Activated T-cell treated with anti-CD3 and anti-CD28 coated beads, Interleukin-2, amount 50 U/mL, for 24 hours (primary cell): ENCODE measurements at regions not wholly inside any gene's neighbourhood (a gene's known extent, or its start where the extent isn't known, plus 50 kb on each side); places are given as distances from the start of the nearest gene placed in this dataset.
"Not testable (repeated sequence)": the region's sequence is repeated elsewhere in the genome, so short reads cannot be mapped to it uniquely, and the experiment has no call there.

Source experiments
- DNase-seq: peaks from one replicate; pipeline ENCODE4 v3.0.0-alpha.2; 2020
- H3K27ac Mint-ChIP-seq: 2 replicates; pipeline ENCODE4 v1.8.0; 2020; ENCODE audit warnings: mild to moderate bottlenecking, mixed read lengths
- H3K27me3 Mint-ChIP-seq: 2 replicates; pipeline ENCODE4 v1.8.0; 2020; ENCODE audit warnings: mixed read lengths
- H3K36me3 Mint-ChIP-seq: 2 replicates; pipeline ENCODE4 v1.8.0; 2020; ENCODE audit warnings: low read depth, mixed read lengths
- H3K4me1 Mint-ChIP-seq: 2 replicates; pipeline ENCODE4 v1.8.0; 2020; ENCODE audit warnings: low read depth, mixed read lengths
- H3K4me3 Mint-ChIP-seq: 2 replicates; pipeline ENCODE4 v1.8.0; 2020; ENCODE audit warnings: mild to moderate bottlenecking, moderate library complexity, mixed read lengths
- H3K9me3 Mint-ChIP-seq: 2 replicates; pipeline ENCODE4 v1.8.0; 2020; ENCODE audit warnings: mixed read lengths

DNA sequence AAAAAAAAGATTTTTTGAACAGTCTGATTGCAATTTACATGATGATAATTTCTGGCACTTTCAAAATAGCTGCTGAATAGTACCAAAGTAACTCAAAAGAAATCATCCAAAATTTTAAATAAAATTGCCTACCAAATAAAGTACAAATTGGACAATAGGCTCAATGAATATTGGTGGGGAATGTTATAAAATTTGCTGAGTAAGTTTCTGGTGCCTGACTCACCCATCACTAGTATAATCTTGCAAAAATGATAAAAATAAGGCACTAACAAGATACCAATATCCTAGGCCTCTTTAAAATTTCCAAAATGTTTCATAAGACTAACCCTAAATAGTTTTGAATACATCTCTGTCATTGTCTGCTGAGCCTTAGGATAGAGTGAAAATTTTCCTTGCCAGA, 145.3 kb upstream of the LRFN5 start:
- H3K27ac Mint-ChIP-seq, result no peak overlapping the region
- H3K36me3 Mint-ChIP-seq, result no peaks in the 10 kb centered on the region
- H3K9me3 Mint-ChIP-seq, result no peaks in the 10 kb centered on the region
- H3K4me3 Mint-ChIP-seq, result no peak overlapping the region
- H3K27me3 Mint-ChIP-seq, result no peaks in the 10 kb centered on the region
- no peaks in the 10 kb centered on the region for H3K4me1 Mint-ChIP-seq
- DNase-seq, result no peak

DNA sequence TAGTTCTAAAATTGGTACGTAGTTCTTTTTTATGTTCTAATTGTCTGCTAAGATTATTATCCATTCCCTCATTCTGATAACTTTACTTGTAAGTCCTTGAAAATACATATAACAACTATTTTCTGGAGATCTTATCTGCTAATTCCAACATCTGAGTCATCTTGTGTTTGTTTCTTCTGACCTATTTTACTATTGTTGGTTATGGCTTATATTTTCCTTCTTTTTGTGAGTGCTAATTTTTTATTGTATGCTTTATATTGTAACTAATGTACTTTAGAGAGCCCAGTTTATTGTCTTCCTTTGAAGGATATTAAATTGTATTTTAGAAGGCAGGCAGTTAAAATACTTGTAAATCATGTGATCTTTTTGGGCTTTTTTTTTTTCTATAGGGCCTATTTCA, 149.3 kb upstream of the LRFN5 start:
- H3K4me1 Mint-ChIP-seq, result no peaks in the 10 kb centered on the region
- H3K27ac Mint-ChIP-seq, result no peak overlapping the region
- DNase-seq, result no peak
- no peaks in the 10 kb centered on the region for H3K36me3 Mint-ChIP-seq
- no peaks in the 10 kb centered on the region for H3K9me3 Mint-ChIP-seq
- no peaks in the 10 kb centered on the region for H3K27me3 Mint-ChIP-seq
- no peak overlapping the region for H3K4me3 Mint-ChIP-seq

DNA sequence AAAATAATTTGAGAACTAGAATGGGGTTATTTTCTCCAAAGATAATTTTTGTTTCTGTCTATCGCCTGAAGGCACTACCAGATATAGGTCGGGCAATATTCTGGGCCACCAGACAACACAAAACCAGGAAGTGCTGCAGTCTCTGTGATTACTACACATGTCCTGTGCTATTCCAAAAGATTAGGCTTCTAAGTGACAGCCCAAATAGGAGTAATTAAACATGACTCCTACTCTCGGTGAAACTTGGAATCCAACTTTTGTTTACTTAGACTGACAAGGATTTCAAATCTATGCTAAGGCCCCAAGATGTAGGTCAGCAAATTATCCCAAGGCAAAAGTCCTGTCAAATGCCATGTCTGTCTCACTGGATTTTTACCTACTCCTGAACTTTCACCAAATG, 157.6 kb upstream of the LRFN5 start:
- no peaks in the 10 kb centered on the region for H3K27me3 Mint-ChIP-seq
- no peaks in the 10 kb centered on the region for H3K4me1 Mint-ChIP-seq
- no peak overlapping the region for H3K27ac Mint-ChIP-seq
- no peak for DNase-seq
- H3K9me3 Mint-ChIP-seq, result no peaks in the 10 kb centered on the region
- H3K36me3 Mint-ChIP-seq, result no peaks in the 10 kb centered on the region
- no peak overlapping the region for H3K4me3 Mint-ChIP-seq

DNA sequence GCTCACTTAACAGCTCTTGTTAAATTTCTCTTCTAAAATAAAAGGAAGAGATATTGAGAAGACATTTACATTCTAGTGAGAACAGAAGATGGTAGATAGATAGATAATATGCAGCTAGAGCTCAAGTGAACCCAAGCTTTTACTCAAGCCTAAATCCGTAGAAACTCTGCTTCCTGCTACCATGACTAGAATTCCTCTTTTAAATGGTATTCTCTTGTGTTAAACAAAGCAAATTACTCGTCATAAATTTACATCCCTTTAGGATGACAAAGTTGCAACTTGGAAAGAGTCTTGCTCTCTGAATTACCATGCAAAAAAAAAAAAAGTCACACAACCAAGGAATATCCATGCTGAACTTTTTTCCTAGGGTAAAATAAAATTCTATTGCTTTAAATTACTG, 160.7 kb upstream of the LRFN5 start:
- H3K4me3 Mint-ChIP-seq, result no peak overlapping the region
- no peak overlapping the region for H3K27ac Mint-ChIP-seq
- H3K36me3 Mint-ChIP-seq, result no peaks in the 10 kb centered on the region
- H3K9me3 Mint-ChIP-seq, result no peaks in the 10 kb centered on the region
- DNase-seq, result no peak
- H3K27me3 Mint-ChIP-seq, result no peaks in the 10 kb centered on the region
- H3K4me1 Mint-ChIP-seq, result no peaks in the 10 kb centered on the region

DNA sequence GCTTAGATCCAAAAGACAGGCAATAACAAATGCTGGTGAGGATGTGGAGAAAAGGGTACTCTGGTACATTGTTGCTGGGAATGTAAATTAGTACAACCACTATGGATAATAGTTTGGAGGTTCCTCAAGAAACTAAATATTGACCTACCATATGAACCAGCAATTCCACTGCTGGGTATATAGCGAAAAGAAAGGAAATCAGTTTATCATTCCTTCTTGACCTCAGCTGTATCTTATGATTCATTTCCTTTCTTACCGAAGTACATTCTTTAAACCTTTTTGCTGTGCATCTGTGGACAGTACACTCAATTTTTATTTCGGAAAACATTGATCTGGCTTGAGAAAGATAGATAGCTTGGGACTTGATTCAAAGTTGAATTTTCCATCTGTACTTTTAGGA, 183.2 kb upstream of the LRFN5 start:
- no peak for DNase-seq
- H3K9me3 Mint-ChIP-seq, result peaks cover 3% of the 10 kb centered on the region
- H3K36me3 Mint-ChIP-seq, result no peaks in the 10 kb centered on the region
- H3K27me3 Mint-ChIP-seq, result no peaks in the 10 kb centered on the region
- H3K4me1 Mint-ChIP-seq, result no peaks in the 10 kb centered on the region
- H3K4me3 Mint-ChIP-seq, result no peak overlapping the region
- no peak overlapping the region for H3K27ac Mint-ChIP-seq

DNA sequence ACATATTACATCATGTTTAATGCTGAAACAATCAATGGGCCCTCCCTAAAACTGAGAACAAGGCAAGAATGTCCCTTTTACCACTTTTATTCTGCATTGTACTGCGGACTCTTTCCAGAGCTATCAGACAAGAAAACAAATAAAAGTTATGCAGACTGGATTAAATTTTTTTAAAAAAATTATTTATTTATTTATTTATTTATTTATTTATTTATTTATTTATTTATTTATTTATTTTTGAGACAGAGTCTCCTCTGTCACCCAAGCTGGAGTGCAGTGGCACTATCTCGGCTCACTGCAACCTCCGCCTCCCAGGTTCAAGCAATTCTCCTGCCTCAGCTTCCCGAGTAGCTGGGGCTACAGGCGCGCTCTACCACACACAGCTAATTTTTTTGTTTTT, 185.4 kb upstream of the LRFN5 start:
- DNase-seq, H3K36me3 Mint-ChIP-seq, H3K9me3 Mint-ChIP-seq, H3K4me3 Mint-ChIP-seq, H3K27me3 Mint-ChIP-seq, H3K27ac Mint-ChIP-seq, H3K4me1 Mint-ChIP-seq: not testable (repeated sequence)

DNA sequence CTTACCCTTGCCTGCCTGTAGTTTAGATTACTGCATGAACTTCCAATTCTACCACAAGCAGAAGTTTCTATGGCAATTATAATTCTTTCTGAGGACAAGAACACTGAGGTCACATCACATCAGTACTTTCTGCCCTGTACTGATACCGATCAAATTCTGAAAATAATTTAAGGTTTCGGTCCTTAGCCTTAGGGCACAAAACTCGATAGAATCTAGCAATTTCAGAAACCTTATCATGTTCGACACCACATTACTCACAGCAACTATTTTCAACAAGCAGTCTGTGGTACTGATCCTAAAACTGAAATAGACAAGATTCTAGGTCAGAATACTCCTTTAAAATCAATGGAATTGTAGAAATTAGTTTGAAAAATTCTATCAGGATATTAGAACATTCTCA, 187.0 kb upstream of the LRFN5 start:
- H3K36me3 Mint-ChIP-seq, result no peaks in the 10 kb centered on the region
- DNase-seq, result no peak
- H3K4me3 Mint-ChIP-seq, result no peak overlapping the region
- no peak overlapping the region for H3K27ac Mint-ChIP-seq
- H3K4me1 Mint-ChIP-seq, result no peaks in the 10 kb centered on the region
- peaks cover 3% of the 10 kb centered on the region for H3K9me3 Mint-ChIP-seq
- no peaks in the 10 kb centered on the region for H3K27me3 Mint-ChIP-seq

DNA sequence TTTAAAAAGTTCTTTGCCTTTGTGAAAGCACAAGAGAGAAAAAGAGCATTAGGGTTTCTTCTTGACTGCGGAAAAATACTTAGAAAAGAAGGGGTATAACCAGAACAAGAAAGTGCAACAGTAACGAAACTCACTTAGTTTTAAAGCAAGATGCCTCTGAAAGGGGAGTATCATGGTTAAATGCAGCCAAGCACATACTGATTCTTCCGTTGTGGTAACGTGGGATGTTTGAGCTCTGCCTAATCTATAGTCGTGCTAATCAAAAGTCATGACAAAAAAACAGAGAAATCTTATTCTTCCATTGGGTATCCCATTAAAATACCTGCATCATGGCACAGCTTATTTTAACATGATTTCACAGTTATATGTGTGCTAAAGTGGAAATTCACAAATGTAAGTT, 187.8 kb upstream of the LRFN5 start:
- Mint-ChIP-seq H3K27me3 (no peaks in the 10 kb centered on the region), H3K4me1 (no peaks in the 10 kb centered on the region), H3K27ac (no peak overlapping the region), H3K4me3 (no peak overlapping the region), H3K9me3 (peaks cover 3% of the 10 kb centered on the region), H3K36me3 (no peaks in the 10 kb centered on the region)
- DNase-seq, result no peak

DNA sequence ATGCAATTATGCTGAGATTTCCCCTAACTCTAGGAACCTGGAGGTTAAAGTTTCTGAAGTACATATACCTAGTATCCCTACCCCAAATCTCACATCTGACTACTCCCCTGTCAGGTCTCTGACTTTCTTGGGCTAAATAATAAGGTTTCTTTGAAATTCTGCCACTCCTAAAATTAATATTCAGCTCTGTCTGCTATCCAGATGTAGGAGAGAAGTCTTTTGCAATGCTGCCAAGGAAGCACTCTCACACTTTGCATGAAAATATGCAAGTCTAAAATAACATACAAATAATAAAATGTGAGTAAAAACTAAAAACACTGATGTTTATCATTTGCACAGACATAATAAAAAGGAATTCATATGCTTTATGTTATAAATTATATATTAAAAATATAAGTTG, 196.9 kb upstream of the LRFN5 start:
- H3K27ac Mint-ChIP-seq, result no peak overlapping the region

DNA sequence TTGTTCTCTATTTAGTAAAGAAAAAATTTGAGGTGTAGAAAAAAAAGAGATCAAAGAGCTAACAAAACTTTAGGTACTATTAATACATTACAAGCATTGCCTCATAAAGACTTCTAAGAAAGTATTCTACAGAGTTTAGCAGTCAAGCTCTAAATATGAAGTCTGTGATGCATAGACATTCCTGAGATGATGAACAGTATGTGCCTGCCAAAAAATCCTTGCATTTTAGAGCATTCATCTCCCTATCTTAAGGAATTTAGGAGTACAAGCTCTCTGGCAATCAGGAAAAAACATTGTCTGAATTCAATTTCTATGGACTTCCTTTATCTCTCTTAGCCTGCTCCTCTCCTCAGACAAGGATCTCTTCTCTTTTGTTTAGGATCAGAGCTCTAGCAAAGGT, 202.6 kb upstream of the LRFN5 start:
- Mint-ChIP-seq H3K4me3 (no peak overlapping the region), H3K4me1 (no peaks in the 10 kb centered on the region), H3K9me3 (peaks cover 2% of the 10 kb centered on the region), H3K27ac (no peak overlapping the region), H3K27me3 (no peaks in the 10 kb centered on the region), H3K36me3 (no peaks in the 10 kb centered on the region)
- no peak for DNase-seq

More for the DNA sequence above, 196.9 kb upstream of the LRFN5 start:
- Mint-ChIP-seq H3K27me3 (no peaks in the 10 kb centered on the region), H3K4me1 (no peaks in the 10 kb centered on the region), H3K4me3 (no peak overlapping the region), H3K36me3 (no peaks in the 10 kb centered on the region), H3K9me3 (peaks cover 2% of the 10 kb centered on the region)
- DNase-seq, result no peak

DNA sequence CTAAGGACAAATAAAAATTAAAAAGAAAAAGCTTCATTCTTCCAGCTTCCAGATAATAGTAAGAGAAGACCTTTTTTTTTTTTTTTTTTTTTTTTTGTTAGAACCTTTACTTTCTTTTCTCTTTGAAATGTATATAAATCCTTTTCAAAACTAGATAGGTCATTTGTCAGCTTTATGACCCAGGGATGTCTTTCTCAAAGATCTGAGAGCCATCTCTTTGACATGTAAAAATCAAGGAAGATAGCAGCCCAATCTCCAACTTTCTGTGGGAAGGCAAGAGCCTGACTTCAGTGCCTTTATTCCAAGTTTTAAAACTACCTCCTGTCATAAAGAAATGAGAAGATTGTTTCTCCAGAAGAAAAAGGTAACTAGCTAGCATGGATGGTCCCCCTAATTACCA, 203.3 kb upstream of the LRFN5 start:
- DNase-seq, result no peak
- Mint-ChIP-seq H3K9me3 (peaks cover 2% of the 10 kb centered on the region), H3K36me3 (no peaks in the 10 kb centered on the region), H3K27ac (no peak overlapping the region), H3K4me1 (no peaks in the 10 kb centered on the region), H3K27me3 (no peaks in the 10 kb centered on the region), H3K4me3 (no peak overlapping the region)

DNA sequence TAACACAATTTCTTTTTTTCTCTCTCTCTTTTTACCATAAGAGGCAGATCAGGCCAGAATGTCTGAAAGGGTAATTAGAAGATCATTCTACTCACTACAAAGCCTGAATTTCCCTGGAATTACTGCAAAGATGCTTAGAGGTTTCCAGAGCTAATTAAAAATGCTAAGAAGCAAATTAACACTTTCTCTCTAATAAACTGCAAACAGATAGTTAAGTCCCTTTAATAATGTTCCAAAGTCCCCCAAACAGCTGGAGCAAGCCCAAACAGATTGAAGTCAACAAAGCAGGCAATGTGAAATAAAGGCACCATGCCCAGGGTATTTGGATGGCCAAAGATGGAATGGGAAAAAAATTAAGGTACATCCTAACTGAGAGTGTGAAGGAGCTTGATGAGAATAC, 208.8 kb upstream of the LRFN5 start:
- H3K4me1 Mint-ChIP-seq, result no peaks in the 10 kb centered on the region
- no peaks in the 10 kb centered on the region for H3K36me3 Mint-ChIP-seq
- no peaks in the 10 kb centered on the region for H3K27me3 Mint-ChIP-seq

DNA sequence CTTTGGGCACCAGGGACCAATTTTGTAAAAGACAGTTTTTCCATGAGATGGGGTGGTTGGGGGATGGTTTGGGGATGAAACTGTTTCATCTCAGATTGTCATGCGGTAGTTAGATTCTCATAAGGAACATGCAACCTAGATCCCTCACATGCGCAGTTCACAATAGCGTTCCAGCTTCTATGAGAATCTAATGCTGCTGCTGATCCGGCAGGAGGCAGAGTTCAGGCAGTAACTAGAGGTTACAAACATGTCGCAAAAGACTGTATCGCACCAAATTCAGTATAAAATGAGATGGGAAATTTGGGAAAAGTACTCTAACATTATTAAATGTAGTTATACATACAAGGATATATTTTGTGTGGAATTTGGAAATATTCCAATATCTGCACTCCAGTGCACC, 213.2 kb upstream of the LRFN5 start:
- H3K36me3 Mint-ChIP-seq, result no peaks in the 10 kb centered on the region
- no peak for DNase-seq
- H3K4me1 Mint-ChIP-seq, result no peaks in the 10 kb centered on the region
- H3K27ac Mint-ChIP-seq, result no peak overlapping the region
- H3K27me3 Mint-ChIP-seq, result no peaks in the 10 kb centered on the region
- peaks cover 3% of the 10 kb centered on the region for H3K9me3 Mint-ChIP-seq
- H3K4me3 Mint-ChIP-seq, result no peak overlapping the region

More for the DNA sequence above, 208.8 kb upstream of the LRFN5 start:
- peaks cover 1% of the 10 kb centered on the region for H3K9me3 Mint-ChIP-seq
- H3K4me3 Mint-ChIP-seq, result no peak overlapping the region
- no peak for DNase-seq
- no peak overlapping the region for H3K27ac Mint-ChIP-seq

DNA sequence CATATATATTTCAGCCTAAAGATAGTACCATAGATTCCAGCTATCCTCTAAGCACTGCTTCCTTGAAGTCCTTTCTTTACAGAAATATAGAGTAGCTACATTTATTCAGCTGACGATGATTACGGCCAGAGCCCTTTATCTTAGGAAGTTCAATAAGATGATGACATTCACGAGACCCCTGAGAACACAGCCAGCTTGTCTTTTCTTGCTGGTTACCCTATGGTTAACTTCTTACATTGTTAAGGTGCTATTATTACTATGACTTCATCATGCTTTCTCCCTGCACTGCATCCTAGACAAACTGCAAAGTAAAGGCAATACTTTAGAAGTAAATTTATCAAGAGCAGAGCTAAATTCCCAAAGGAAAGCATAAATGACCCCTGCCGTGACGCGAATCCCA, 214.4 kb upstream of the LRFN5 start:
- Mint-ChIP-seq H3K9me3 (peaks cover 3% of the 10 kb centered on the region), H3K36me3 (no peaks in the 10 kb centered on the region), H3K4me1 (no peaks in the 10 kb centered on the region), H3K27ac (no peak overlapping the region), H3K4me3 (no peak overlapping the region), H3K27me3 (no peaks in the 10 kb centered on the region)
- DNase-seq, result no peak

DNA sequence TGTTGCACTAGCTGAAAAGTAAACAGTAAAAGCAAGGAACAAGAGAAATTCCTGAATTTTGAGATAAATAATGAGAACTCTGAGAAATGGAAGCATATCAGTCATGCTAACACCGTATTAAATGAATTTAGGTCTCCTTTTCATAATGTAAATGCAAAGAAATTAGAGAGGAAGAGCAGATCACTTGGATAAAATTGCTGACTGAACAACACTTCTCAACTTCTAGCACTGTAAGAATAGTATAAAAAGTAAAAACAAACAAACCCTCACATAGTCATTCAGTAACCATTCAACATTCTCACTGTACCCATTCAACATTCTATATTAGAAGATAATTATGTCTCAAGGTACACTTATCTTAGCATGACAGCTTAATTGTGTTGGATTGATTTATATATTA, 217.3 kb upstream of the LRFN5 start:
- Mint-ChIP-seq H3K4me1 (no peaks in the 10 kb centered on the region), H3K27ac (no peak overlapping the region), H3K9me3 (peaks cover 2% of the 10 kb centered on the region), H3K36me3 (no peaks in the 10 kb centered on the region), H3K4me3 (no peak overlapping the region), H3K27me3 (no peaks in the 10 kb centered on the region)
- DNase-seq, result no peak

DNA sequence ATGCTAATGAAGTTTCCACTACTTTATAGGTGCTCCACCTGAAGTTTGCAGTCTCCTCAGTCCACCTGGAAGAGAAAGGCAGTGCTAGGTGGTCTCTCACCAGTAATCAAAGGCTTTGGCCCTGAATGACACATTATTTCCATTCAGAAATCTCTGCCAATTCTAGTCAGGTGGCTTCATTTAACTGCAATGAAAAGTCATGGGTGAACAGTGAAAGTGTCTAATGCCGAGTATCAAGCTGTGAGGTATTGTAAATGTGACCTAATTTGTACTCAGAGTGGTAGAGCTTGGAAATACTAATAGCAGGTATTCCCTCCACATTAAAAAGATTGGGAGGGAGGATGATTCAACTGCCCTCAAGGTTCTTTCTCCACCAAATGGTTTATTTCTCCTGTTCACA, 220.9 kb upstream of the LRFN5 start:
- Mint-ChIP-seq H3K4me1 (no peaks in the 10 kb centered on the region), H3K27me3 (no peaks in the 10 kb centered on the region), H3K9me3 (peaks cover 6% of the 10 kb centered on the region), H3K27ac (no peak overlapping the region), H3K36me3 (no peaks in the 10 kb centered on the region), H3K4me3 (no peak overlapping the region)
- DNase-seq, result no peak
